Body of pancreas (tissue), 4 donors: ENCODE measurements at regions not wholly inside any gene's neighbourhood (a gene's known extent, or its start where the extent isn't known, plus 50 kb on each side); places are given as distances from the start of the nearest gene placed in this dataset.
"Not testable (repeated sequence)": the region's sequence is repeated elsewhere in the genome, so short reads cannot be mapped to it uniquely, and the experiment has no call there.

Source experiments
- ATAC-seq: fragments of 150-250 bp; one replicate; pipeline ENCODE4 v1.9.1; 2016
- DNase-seq, 4 donors: peaks; one replicate each; pipeline ENCODE4 v3.0.0-alpha.2; 2019
- H3K27ac ChIP-seq, 4 donors: fragments of 200-600 bp; sonication (generic); 1 replicate in 3 of 4; 2 replicates in 1 of 4; pipeline versions ENCODE4 v1.5.1 to v1.6.1; 2016 to 2019; ENCODE audit warnings: mild to moderate bottlenecking in 1 of 4, mixed read lengths in 1 of 4, moderate library complexity in 1 of 4
- H3K27me3 ChIP-seq, 2 donors: fragments of 200-600 bp; sonication (generic); one replicate each; pipeline ENCODE4 v1.6.0; 2016; ENCODE audit warnings: mild to moderate bottlenecking in 1 of 2
- H3K36me3 ChIP-seq, 2 donors: fragments of 200-600 bp; sonication (generic); replicated peaks in 1 of 2; 2 replicates each; pipeline ENCODE4 v1.5.1; 2016; ENCODE audit warnings: low read depth in 2 of 2; ENCODE audit not compliant: insufficient read depth in 1 of 2
- H3K4me1 ChIP-seq: fragments of 200-600 bp; sonication (generic); one replicate; pipeline ENCODE4 v1.6.0; 2016
- H3K4me3 ChIP-seq, 2 donors: fragments of 200-600 bp; sonication (generic); 1 replicate in 1 of 2; 2 replicates in 1 of 2; pipeline ENCODE4 v1.5.1; 2016 to 2019
- H3K9me3 ChIP-seq, 3 donors: fragments of 200-600 bp; sonication (generic); 1 replicate in 2 of 3; 2 replicates in 1 of 3; pipeline ENCODE4 v1.5.1; 2016
- POLR2A ChIP-seq, 3 donors: fragments of 450-650 bp; IDR thresholded peaks; one replicate each; pipeline ENCODE4 v1.6.1; 2016; ENCODE audit warnings: antibody characterized with exemption in 3 of 3, mild to moderate bottlenecking in 2 of 3
- WGBS, 2 donors: methylation state at CpG; one replicate each; pipeline ENCODE4 v1.1.5; 2017; 5-methylcytosine and 5-hydroxymethylcytosine counted together
- intact Hi-C: fragments of 100-400 bp; cut with DNase I; formaldehyde crosslinking; loops from one replicate; pipeline ENCODE4 v1.15.1; 2023
- TF ChIP-seq, protein P1 (sequence below), 7 experiments: fragments of 450-650 bp in 4 of 7; fragments of 200-600 bp in 3 of 7; sonication (generic) in 3 of 7; IDR thresholded peaks; one replicate each; pipeline ENCODE4 v1.5.1; 2016 to 2019; ENCODE audit warnings: antibody characterized with exemption in 7 of 7

DNA sequence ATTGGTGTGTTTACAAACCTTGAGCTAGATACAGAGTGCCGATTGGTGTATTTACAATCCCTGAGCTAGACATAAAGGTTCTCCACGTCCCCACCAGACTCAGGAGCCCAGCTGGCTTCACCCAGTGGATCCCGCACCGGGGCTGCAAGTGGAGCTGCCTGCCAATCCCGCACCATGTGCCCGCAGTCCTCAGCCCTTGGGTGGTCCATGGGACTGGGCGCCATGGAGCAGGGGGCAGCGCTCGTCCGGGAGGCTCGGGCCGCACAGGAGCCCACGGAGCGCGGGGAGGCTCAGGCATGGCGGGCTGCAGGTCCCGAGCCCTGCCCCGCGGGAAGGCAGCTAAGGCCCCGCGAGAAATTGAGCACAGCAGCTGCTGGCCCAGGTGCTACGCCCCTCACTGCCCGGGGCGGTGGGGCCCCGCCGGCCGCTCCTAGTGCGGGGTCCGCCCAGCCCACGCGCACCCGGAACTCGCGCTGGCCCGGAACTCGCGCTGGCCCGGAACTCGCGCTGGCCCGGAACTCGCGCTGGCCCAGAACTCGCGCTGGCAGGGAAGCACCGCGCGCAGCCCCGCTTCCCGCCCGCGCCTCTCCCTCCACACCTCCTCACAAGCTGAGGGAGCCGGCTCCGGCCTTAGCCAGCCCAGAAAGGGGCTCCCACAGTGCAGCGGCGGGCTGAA is 342.2 kb downstream of the RFPL4B start:
- H3K27me3 ChIP-seq, H3K4me3 ChIP-seq, ATAC-seq, intact Hi-C loops, H3K36me3 ChIP-seq, H3K9me3 ChIP-seq, DNase-seq, H3K27ac ChIP-seq: not testable (repeated sequence)
- peaks cover 14% of the 10 kb centered on the region for H3K4me1 ChIP-seq
- WGBS, 2 donors = 90 to 96% methylated on average over 2 to 44 of the region's 56 CpGs

DNA sequence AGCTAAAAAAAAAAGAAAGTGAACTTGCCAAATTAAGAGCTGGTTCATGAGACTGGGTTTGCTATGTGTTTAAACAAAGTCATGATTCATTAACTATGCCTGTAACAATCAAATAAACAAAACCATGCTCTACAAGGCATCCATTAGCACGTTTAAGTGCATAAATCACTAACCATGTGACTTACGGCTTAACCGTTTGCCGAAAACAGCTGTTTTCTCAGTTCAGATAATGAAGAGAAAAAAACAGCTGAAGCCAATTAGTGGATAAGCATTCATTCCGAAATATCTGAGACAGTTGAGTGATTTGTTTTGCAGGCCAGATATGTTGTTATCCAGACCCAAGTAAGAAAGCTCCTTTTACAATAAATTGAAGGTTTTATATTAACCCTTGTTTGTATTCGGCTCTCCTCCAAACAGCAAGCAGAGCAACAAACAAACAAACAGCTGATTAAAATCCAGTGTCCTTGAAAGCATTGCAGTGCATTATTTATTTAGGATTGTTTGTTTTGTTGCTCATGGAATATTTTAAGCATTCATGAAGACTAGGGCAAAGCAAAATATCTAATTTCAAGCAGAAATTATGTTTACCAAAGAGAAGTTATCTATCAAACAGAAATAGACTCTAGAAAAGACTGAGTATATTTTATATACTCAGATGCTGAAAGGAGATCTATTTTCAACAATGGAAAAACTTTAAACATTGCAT is 343.5 kb downstream of the RFPL4B start:
- ATAC-seq = no peak
- no peak overlapping the region for H3K4me3 ChIP-seq
- no peak for DNase-seq
- whole genome bisulfite sequencing, 2 donors = 10 to 13% methylated on average over 6 of the region's 6 CpGs
- H3K27me3 ChIP-seq = no peaks in the 10 kb centered on the region
- no peak overlapping the region for H3K27ac ChIP-seq
- no peaks in the 10 kb centered on the region for H3K9me3 ChIP-seq
- TF ChIP-seq POLR2A (IDR thresholded peaks at IDR 0.05) = no peak
- TF ChIP-seq, protein P1, sequence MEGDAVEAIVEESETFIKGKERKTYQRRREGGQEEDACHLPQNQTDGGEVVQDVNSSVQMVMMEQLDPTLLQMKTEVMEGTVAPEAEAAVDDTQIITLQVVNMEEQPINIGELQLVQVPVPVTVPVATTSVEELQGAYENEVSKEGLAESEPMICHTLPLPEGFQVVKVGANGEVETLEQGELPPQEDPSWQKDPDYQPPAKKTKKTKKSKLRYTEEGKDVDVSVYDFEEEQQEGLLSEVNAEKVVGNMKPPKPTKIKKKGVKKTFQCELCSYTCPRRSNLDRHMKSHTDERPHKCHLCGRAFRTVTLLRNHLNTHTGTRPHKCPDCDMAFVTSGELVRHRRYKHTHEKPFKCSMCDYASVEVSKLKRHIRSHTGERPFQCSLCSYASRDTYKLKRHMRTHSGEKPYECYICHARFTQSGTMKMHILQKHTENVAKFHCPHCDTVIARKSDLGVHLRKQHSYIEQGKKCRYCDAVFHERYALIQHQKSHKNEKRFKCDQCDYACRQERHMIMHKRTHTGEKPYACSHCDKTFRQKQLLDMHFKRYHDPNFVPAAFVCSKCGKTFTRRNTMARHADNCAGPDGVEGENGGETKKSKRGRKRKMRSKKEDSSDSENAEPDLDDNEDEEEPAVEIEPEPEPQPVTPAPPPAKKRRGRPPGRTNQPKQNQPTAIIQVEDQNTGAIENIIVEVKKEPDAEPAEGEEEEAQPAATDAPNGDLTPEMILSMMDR (IDR thresholded peaks at IDR 0.05) = no peak
- no peaks in the 10 kb centered on the region for H3K36me3 ChIP-seq
- intact Hi-C loops = no loop called here
- H3K4me1 ChIP-seq = peaks cover 14% of the 10 kb centered on the region

DNA sequence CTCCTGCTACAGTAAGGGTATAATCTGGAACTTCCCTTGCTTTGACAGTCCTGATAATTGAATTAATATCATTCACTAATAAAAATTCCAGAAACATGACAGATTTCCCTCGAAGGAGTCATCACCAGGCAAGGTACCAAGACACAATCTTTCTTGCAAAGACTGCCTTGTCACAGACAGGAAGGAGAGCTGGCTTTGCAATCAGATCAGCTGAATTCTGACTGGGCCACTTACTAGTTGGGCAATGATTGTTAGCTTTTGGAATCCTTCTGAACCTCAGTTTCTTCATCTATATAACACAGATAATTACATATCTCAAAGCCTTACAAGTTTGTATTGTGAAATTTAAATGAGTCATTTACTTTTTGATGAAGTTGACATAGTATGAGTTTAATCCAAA is 344.2 kb downstream of the RFPL4B start:
- no peaks in the 10 kb centered on the region for H3K27me3 ChIP-seq
- DNase-seq (peak in 1 of 4 donors; percentile 13), ATAC-seq (peak; percentile 40)
- intact Hi-C loops = no loop called here
- TF ChIP-seq, protein P1 (IDR thresholded peaks at IDR 0.05) = no peak
- H3K4me3 ChIP-seq = no peak overlapping the region
- no peak overlapping the region for H3K27ac ChIP-seq
- H3K36me3 ChIP-seq = no peaks in the 10 kb centered on the region
- 7 to 10% methylated on average over 1 of the region's 1 CpG for whole genome bisulfite sequencing, 2 donors
- no peaks in the 10 kb centered on the region for H3K9me3 ChIP-seq
- peaks cover 14% of the 10 kb centered on the region for H3K4me1 ChIP-seq

DNA sequence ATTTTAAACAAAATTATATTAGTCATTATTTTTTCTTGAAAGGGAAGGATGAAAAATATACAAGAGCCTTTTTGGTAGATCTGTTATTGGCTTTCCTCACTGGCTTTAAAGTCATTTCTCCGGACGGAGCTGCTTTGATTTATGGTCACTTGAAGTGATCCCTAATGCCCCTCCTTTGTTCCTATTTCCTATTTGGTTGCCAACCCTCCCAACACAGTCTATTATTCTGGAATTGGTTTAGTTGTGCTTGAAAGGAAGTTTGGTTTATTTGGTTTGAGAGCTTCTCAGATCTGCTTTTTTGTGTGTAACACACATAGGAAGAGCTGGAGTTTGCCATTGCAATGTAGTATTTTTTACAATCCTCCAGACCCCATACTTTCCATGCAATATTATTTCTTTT is 347.9 kb downstream of the RFPL4B start:
- Histone ChIP-seq H3K27me3 (no peaks in the 10 kb centered on the region), H3K36me3 (no peaks in the 10 kb centered on the region), H3K4me1 (peaks cover 14% of the 10 kb centered on the region), H3K27ac (no peak overlapping the region), H3K4me3 (no peak overlapping the region), H3K9me3 (no peaks in the 10 kb centered on the region)
- intact Hi-C loops = no loop called here
- DNase-seq = no peak
- WGBS, 2 donors = 61 to 79% methylated on average over 2 of the region's 2 CpGs
- TF ChIP-seq, protein P1 (IDR thresholded peaks at IDR 0.05) = no peak
- no peak for TF ChIP-seq POLR2A (IDR thresholded peaks at IDR 0.05)
- ATAC-seq = no peak

DNA sequence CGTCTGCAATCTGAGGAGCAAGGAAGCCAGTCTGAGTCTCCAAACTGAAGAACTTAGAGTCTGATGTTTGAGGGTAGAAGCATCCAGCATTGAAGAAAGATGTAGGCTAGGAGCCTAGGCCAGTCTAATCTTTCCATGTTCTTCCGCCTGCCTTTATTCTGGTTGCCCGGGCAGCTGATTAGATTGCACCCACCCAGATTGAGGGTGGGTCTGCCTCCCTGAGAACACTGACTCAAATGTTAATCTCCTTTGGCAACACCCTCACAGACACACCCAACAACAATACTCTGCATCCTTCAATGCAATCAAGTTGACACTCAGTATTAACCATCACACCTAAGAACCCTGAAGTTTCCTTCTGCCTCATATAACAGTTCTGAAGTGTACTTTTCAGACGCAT is 350.1 kb downstream of the RFPL4B start:
- Histone ChIP-seq H3K27ac (no peak overlapping the region), H3K4me1 (no peaks in the 10 kb centered on the region), H3K9me3 (no peaks in the 10 kb centered on the region), H3K36me3 (no peaks in the 10 kb centered on the region), H3K27me3 (no peaks in the 10 kb centered on the region), H3K4me3 (no peak overlapping the region)
- ATAC-seq = no peak
- intact Hi-C loops = no loop called here
- DNase-seq = no peak
- WGBS, 2 donors = 78 to 82% methylated on average over 4 of the region's 4 CpGs
- TF ChIP-seq POLR2A (IDR thresholded peaks at IDR 0.05) = no peak
